ENCODE measurements at regions not wholly inside any gene's neighbourhood (a gene's known extent, or its start where the extent isn't known, plus 50 kb on each side); places are given as distances from the start of the nearest gene placed in this dataset.

- H3K27ac Mint-ChIP-seq, result no peak overlapping the region
- peaks cover 2% of the 10 kb centered on the region for H3K27me3 Mint-ChIP-seq (ENCODE audit: insufficient read depth, low read depth)
- no peaks in the 10 kb centered on the region for H3K9me3 Mint-ChIP-seq
These were observed 63.4 kb upstream of the ADO start for GRCh38 chr10:62740885-62741745.

GRCh38 chr10:62741996-62742395 is 62.5 kb upstream of the ADO start:
- no peak overlapping the region for H3K4me2 ChIP-seq
- no peak for TF ChIP-seq CTCF (IDR thresholded peaks at IDR 0.05)
- no peak for TF ChIP-seq EZH2 (IDR thresholded peaks at IDR 0.05)
- no peak for TF ChIP-seq EZH2phosphoT487 (IDR thresholded peaks at IDR 0.05)
- H3K4me1 Mint-ChIP-seq, result no peaks in the 10 kb centered on the region
- H2AFZ ChIP-seq (replicated peaks), result no peak overlapping the region
- H3K27ac ChIP-seq, result no peak overlapping the region
- H3K9ac ChIP-seq, result no peak overlapping the region
- H3K27ac Mint-ChIP-seq, result no peak overlapping the region
- H3K4me1 ChIP-seq, result no peaks in the 10 kb centered on the region
- peaks cover 4% of the 10 kb centered on the region for H3K27me3 Mint-ChIP-seq (ENCODE audit: insufficient read depth, low read depth)
- no peak for DNase-seq (ENCODE audit: low spot score)
- H3K36me3 ChIP-seq, result no peaks in the 10 kb centered on the region
- no peak overlapping the region for H3K4me3 Mint-ChIP-seq
- H3K27me3 ChIP-seq, result no peaks in the 10 kb centered on the region
- no peaks in the 10 kb centered on the region for H3K9me3 ChIP-seq (ENCODE audit: low read depth)
- no peaks in the 10 kb centered on the region for H4K20me1 ChIP-seq (ENCODE audit: low read depth)
- no peaks in the 10 kb centered on the region for H3K79me2 ChIP-seq (ENCODE audit: low read depth)
- no peaks in the 10 kb centered on the region for H3K9me3 Mint-ChIP-seq
- no peaks in the 10 kb centered on the region for H3K36me3 Mint-ChIP-seq
- H3K4me3 ChIP-seq, result no peak overlapping the region
- no peaks in the 10 kb centered on the region for H3F3A ChIP-seq (ENCODE audit: low read depth)

More at GRCh38 chr10:62740885-62741745, 63.4 kb upstream of the ADO start:
- Histone ChIP-seq H2AFZ (replicated peaks) (no peak overlapping the region), H3K27me3 (no peaks in the 10 kb centered on the region), H3K27ac (no peak overlapping the region), H3K4me1 (no peaks in the 10 kb centered on the region), H3K9ac (no peak overlapping the region), H3K9me3 (ENCODE audit: low read depth) (no peaks in the 10 kb centered on the region), H3K36me3 (no peaks in the 10 kb centered on the region), H3K4me3 (no peak overlapping the region), H4K20me1 (ENCODE audit: low read depth) (no peaks in the 10 kb centered on the region), H3F3A (ENCODE audit: low read depth) (no peaks in the 10 kb centered on the region), H3K4me2 (no peak overlapping the region), H3K79me2 (ENCODE audit: low read depth) (no peaks in the 10 kb centered on the region)
- Mint-ChIP-seq H3K36me3 (no peaks in the 10 kb centered on the region), H3K4me1 (no peaks in the 10 kb centered on the region), H3K4me3 (no peak overlapping the region)
- no peak for DNase-seq (ENCODE audit: low spot score)
- TF ChIP-seq EZH2 (IDR thresholded peaks at IDR 0.05) (no peak), CTCF (IDR thresholded peaks at IDR 0.05) (no peak), EZH2phosphoT487 (IDR thresholded peaks at IDR 0.05) (no peak)

- Histone ChIP-seq H2AFZ (replicated peaks) (no peak overlapping the region), H3K4me1 (no peaks in the 10 kb centered on the region), H3K36me3 (no peaks in the 10 kb centered on the region), H3K9me3 (ENCODE audit: low read depth) (no peaks in the 10 kb centered on the region), H3F3A (ENCODE audit: low read depth) (no peaks in the 10 kb centered on the region), H4K20me1 (ENCODE audit: low read depth) (no peaks in the 10 kb centered on the region), H3K9ac (no peak overlapping the region), H3K4me3 (no peak overlapping the region), H3K79me2 (ENCODE audit: low read depth) (no peaks in the 10 kb centered on the region), H3K27ac (no peak overlapping the region), H3K4me2 (no peak overlapping the region), H3K27me3 (no peaks in the 10 kb centered on the region)
- Mint-ChIP-seq H3K27ac (no peak overlapping the region), H3K36me3 (no peaks in the 10 kb centered on the region), H3K9me3 (no peaks in the 10 kb centered on the region), H3K4me3 (no peak overlapping the region), H3K4me1 (no peaks in the 10 kb centered on the region), H3K27me3 (ENCODE audit: insufficient read depth, low read depth) (peaks cover 4% of the 10 kb centered on the region)
- DNase-seq (ENCODE audit: low spot score), result no peak
- TF ChIP-seq EZH2 (IDR thresholded peaks at IDR 0.05) (no peak), CTCF (IDR thresholded peaks at IDR 0.05) (no peak), EZH2phosphoT487 (IDR thresholded peaks at IDR 0.05) (no peak)
These were observed 61.9 kb upstream of the ADO start for GRCh38 chr10:62742536-62743061.

Data from neural progenitor cell (in vitro differentiated cells).